Keratinocyte (primary cell): ENCODE measurements at regions not wholly inside any gene's neighbourhood (a gene's known extent, or its start where the extent isn't known, plus 50 kb on each side); places are given as distances from the start of the nearest gene placed in this dataset.

ENCODE experiments used
- DNase-seq: peaks from one replicate; pipeline ENCODE4 v3.0.0-alpha.2; 2011; ENCODE audit warnings: low read depth, missing footprints, low spot score
- FAIRE-seq: peaks from 2 replicates; lab custom pipeline; 2011; peaks lifted over from hg19 to GRCh38; lab: Jason Lieb, UNC
- H2AFZ ChIP-seq: 2 replicates; pipeline ENCODE4 v1.6.0; 2012; ENCODE audit warnings: low read length, control low read depth, inconsistent platforms; ENCODE audit not compliant: control insufficient read depth
- H3K27ac ChIP-seq: 2 replicates; pipeline ENCODE4 v1.5.1; 2011; ENCODE audit warnings: low read length; ENCODE audit not compliant: control insufficient read depth, insufficient read depth
- H3K27me3 ChIP-seq: 3 replicates; pipeline ENCODE4 v1.6.0; 2011; ENCODE audit warnings: low read length; ENCODE audit not compliant: control insufficient read depth, insufficient read depth; ENCODE audit errors: extremely low read depth
- H3K36me3 ChIP-seq, 2 experiments: 2 replicates in 1 of 2; 3 replicates in 1 of 2; pipeline ENCODE4 v1.5.1; 2011; ENCODE audit warnings: low read length in 2 of 2, mild to moderate bottlenecking in 1 of 2; ENCODE audit not compliant: control insufficient read depth in 2 of 2, insufficient read depth in 2 of 2; ENCODE audit errors: extremely low read depth in 1 of 2
- H3K4me1 ChIP-seq: 3 replicates; pipeline ENCODE4 v1.5.1; 2011; ENCODE audit warnings: low read length; ENCODE audit not compliant: control insufficient read depth, insufficient read depth; ENCODE audit errors: extremely low read depth
- H3K4me2 ChIP-seq: 3 replicates; pipeline ENCODE4 v1.6.0; 2011; ENCODE audit warnings: low read depth, low read length; ENCODE audit not compliant: control insufficient read depth, insufficient read depth; ENCODE audit errors: extremely low read depth
- H3K4me3 ChIP-seq, 3 experiments: fragments of 200-600 bp in 1 of 3; sonication (generic) in 1 of 3; 2 replicates in 2 of 3; 3 replicates in 1 of 3; pipeline ENCODE4 v1.5.1; 2011 to 2016; ENCODE audit warnings: low read length in 3 of 3, mild to moderate bottlenecking in 3 of 3, control low read depth in 2 of 3, inconsistent platforms in 1 of 3, low read depth in 1 of 3, mixed read lengths in 1 of 3, mixed run types in 1 of 3, moderate library complexity in 1 of 3; ENCODE audit not compliant: control insufficient read depth in 2 of 3, insufficient read depth in 2 of 3; ENCODE audit errors: extremely low read depth in 1 of 3
- H3K79me2 ChIP-seq: 2 replicates; pipeline ENCODE4 v1.6.0; 2012; ENCODE audit warnings: low read length; ENCODE audit not compliant: control insufficient read depth, insufficient read depth
- H3K9ac ChIP-seq: 3 replicates; pipeline ENCODE4 v1.6.0; 2011; ENCODE audit warnings: low read length; ENCODE audit not compliant: control insufficient read depth, insufficient read depth; ENCODE audit errors: extremely low read depth
- H3K9me1 ChIP-seq: 3 replicates; pipeline ENCODE4 v1.6.0; 2011; ENCODE audit warnings: low read length; ENCODE audit not compliant: control insufficient read depth, insufficient read depth; ENCODE audit errors: extremely low read depth
- H3K9me3 ChIP-seq: 2 replicates; pipeline ENCODE4 v1.5.1; 2012; ENCODE audit warnings: low read depth, low read length; ENCODE audit not compliant: control insufficient read depth
- H4K20me1 ChIP-seq: 3 replicates; pipeline ENCODE4 v1.6.0; 2011; ENCODE audit warnings: low read length; ENCODE audit not compliant: control insufficient read depth, insufficient read depth; ENCODE audit errors: extremely low read depth
- EZH2 ChIP-seq: IDR thresholded peaks from one replicate; pipeline ENCODE4 v1.6.1; 2012; ENCODE audit warnings: inconsistent platforms, mild to moderate bottlenecking, low read length, moderate library complexity
- dilution Hi-C: fragments of 300-500 bp; cut with MboI; formaldehyde crosslinking; loops from one replicate; pipeline ENCODE4 v1.7.0; 2020; ENCODE audit warnings: low sequenced_read_pairs; ENCODE audit not compliant: extremely low pct_ligation_motif_present
- TF ChIP-seq, protein P1 (sequence below), 3 experiments: IDR thresholded peaks in 1 of 3; conservative IDR thresholded peaks in 1 of 3; optimal IDR thresholded peaks in 1 of 3; 2 replicates in 2 of 3; 3 replicates in 1 of 3; pipeline versions ENCODE3 to v1.5.1; 2011; ENCODE audit warnings: low read length in 3 of 3, mild to moderate bottlenecking in 3 of 3, moderate library complexity in 2 of 3, control low read depth in 1 of 3, inconsistent platforms in 1 of 3; ENCODE audit not compliant: insufficient read depth in 2 of 3; ENCODE audit errors: extremely low read depth in 1 of 3

DNA sequence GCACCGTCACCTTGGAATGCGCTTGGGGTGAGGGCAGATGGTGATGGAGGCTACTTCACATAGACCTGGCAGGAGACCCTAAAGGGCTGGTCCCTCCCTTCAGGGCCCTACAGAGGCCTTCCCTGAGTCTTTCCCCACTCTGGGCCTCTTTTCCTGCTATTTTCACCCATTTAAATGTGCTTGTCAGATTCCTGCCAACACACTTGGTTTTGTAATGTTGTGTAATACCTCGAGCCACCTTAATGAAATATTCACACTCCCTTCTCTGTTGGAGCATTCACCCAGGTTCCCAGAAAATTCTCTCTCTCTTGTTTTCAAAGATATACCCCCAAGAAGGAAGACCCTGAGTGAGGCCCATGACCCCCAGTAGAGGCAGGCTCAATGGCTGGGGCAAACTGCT is 456.6 kb upstream of the DYNLRB2 start:
- peak overlapping the region; percentile 25 for H3K4me2 ChIP-seq
- no peaks in the 10 kb centered on the region for H3K9me3 ChIP-seq
- no peaks in the 10 kb centered on the region for H3K79me2 ChIP-seq
- no peak overlapping the region for H3K9ac ChIP-seq
- H2AFZ ChIP-seq, result peak overlapping the region; percentile 22
- peaks cover 4% of the 10 kb centered on the region for H3K4me1 ChIP-seq
- no peaks in the 10 kb centered on the region for H4K20me1 ChIP-seq
- H3K27ac ChIP-seq, result no peak overlapping the region
- no peaks in the 10 kb centered on the region for H3K36me3 ChIP-seq
- dilution Hi-C loops, result no loop called here
- no peaks in the 10 kb centered on the region for H3K27me3 ChIP-seq
- DNase-seq, result no peak
- no peaks in the 10 kb centered on the region for H3K9me1 ChIP-seq
- TF ChIP-seq EZH2, result no peak
- TF ChIP-seq, protein P1, sequence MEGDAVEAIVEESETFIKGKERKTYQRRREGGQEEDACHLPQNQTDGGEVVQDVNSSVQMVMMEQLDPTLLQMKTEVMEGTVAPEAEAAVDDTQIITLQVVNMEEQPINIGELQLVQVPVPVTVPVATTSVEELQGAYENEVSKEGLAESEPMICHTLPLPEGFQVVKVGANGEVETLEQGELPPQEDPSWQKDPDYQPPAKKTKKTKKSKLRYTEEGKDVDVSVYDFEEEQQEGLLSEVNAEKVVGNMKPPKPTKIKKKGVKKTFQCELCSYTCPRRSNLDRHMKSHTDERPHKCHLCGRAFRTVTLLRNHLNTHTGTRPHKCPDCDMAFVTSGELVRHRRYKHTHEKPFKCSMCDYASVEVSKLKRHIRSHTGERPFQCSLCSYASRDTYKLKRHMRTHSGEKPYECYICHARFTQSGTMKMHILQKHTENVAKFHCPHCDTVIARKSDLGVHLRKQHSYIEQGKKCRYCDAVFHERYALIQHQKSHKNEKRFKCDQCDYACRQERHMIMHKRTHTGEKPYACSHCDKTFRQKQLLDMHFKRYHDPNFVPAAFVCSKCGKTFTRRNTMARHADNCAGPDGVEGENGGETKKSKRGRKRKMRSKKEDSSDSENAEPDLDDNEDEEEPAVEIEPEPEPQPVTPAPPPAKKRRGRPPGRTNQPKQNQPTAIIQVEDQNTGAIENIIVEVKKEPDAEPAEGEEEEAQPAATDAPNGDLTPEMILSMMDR (optimal IDR thresholded peaks at IDR 0.05 in 1 of 3, IDR thresholded peaks at IDR 0.05 in 1 of 3, conservative IDR thresholded peaks at IDR 0.05 in 1 of 3; ENCODE audit: extremely low read depth in 1 of 3, insufficient read depth in 2 of 3, low read length in 3 of 3), result no peak
- FAIRE-seq, result no peak
- no peak overlapping the region for H3K4me3 ChIP-seq

DNA sequence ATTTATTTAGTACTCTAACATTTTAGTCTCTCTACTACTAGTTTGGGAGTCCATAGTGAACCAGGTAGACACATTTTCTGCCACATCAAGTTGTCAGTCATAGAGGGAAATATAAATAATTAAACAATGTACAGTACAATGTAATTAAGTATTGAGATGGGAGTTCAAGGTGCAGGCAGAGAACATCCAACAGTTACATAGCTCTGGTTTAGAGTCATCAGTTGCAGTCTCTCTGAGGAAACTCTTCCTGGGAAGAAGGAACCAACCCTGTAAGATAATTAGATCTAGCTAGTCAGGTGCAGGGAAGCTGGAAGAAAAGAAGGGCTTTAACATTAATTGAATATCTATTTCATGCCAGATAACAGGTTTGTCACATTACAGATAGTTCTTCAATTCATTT is 457.9 kb upstream of the DYNLRB2 start:
- H3K4me3 ChIP-seq, result no peak overlapping the region
- no peak overlapping the region for H3K9ac ChIP-seq
- no peak overlapping the region for H2AFZ ChIP-seq
- no peak overlapping the region for H3K27ac ChIP-seq
- H3K27me3 ChIP-seq, result no peaks in the 10 kb centered on the region
- no peak for DNase-seq
- H3K9me3 ChIP-seq, result no peaks in the 10 kb centered on the region
- no peaks in the 10 kb centered on the region for H3K79me2 ChIP-seq
- no peaks in the 10 kb centered on the region for H4K20me1 ChIP-seq
- H3K36me3 ChIP-seq, result no peaks in the 10 kb centered on the region
- dilution Hi-C loops, result no loop called here
- TF ChIP-seq, protein P1 (optimal IDR thresholded peaks at IDR 0.05 in 1 of 3, IDR thresholded peaks at IDR 0.05 in 1 of 3, conservative IDR thresholded peaks at IDR 0.05 in 1 of 3; ENCODE audit: extremely low read depth in 1 of 3, insufficient read depth in 2 of 3, low read length in 3 of 3), result no peak
- TF ChIP-seq EZH2, result no peak
- FAIRE-seq, result no peak
- H3K4me2 ChIP-seq, result no peak overlapping the region
- peaks cover 4% of the 10 kb centered on the region for H3K4me1 ChIP-seq
- H3K9me1 ChIP-seq, result no peaks in the 10 kb centered on the region
